Prostate gland (tissue), 2 donors: ENCODE measurements at regions not wholly inside any gene's neighbourhood (a gene's known extent, or its start where the extent isn't known, plus 50 kb on each side); places are given as distances from the start of the nearest gene placed in this dataset.

Experiments
- CTCF ChIP-seq, 4 experiments: fragments of 200-600 bp in 2 of 4; fragments of 450-650 bp in 2 of 4; sonication (generic) in 2 of 4; IDR thresholded peaks; 1 replicate in 3 of 4; 2 replicates in 1 of 4; pipeline ENCODE4 v1.5.1; 2016 to 2019; ENCODE audit warnings: antibody characterized with exemption in 4 of 4, mild to moderate bottlenecking in 2 of 4, moderate library complexity in 2 of 4
- POLR2A ChIP-seq: fragments of 450-650 bp; IDR thresholded peaks from one replicate; pipeline ENCODE4 v1.6.1; 2016; ENCODE audit warnings: antibody characterized with exemption, mild to moderate bottlenecking
- POLR2AphosphoS5 ChIP-seq: sonication (generic); formaldehyde crosslinking; IDR thresholded peaks from one replicate; pipeline ENCODE4 v1.6.1; 2017; ENCODE audit warnings: antibody characterized with exemption

DNA sequence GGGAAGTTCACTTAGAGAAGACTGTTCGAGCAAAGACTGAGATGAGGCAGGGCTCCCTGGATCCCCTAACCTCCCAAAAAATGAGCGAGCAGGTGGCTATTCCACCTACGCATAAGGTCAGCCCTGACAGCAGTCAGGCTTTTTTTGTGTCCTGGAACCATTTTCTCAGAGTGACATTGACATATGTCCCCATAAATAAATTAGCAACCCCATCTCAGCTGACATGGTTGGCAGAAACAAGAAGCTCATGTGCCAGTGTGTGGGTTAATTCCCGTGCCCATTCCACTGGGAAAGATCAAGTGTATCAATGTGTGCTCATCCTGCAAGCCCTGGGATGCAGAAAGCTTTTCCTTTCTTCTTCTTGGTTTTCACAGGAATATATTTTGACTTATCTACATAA is 740.4 kb upstream of the CELF4 start:
- no peak for TF ChIP-seq POLR2A
- TF ChIP-seq CTCF (IDR thresholded peaks at IDR 0.05) = no peak
- no peak for TF ChIP-seq POLR2AphosphoS5
